GM23338 (cell line): ENCODE measurements at regions not wholly inside any gene's neighbourhood (a gene's known extent, or its start where the extent isn't known, plus 50 kb on each side); places are given as distances from the start of the nearest gene placed in this dataset.

Source experiments
- ATAC-seq: fragments of 200-7000 bp; cut with Tn5 transposase; 3 replicates; pipeline ENCODE4 v1.9.1; 2020
- DNase-seq: peaks from one replicate; pipeline ENCODE4 v3.0.0-alpha.2; 2015; ENCODE audit warnings: low spot score
- H2AFZ ChIP-seq: fragments of 200-600 bp; sonication (generic); 2 replicates; pipeline ENCODE4 v1.8.0; 2016; ENCODE audit warnings: antibody characterized with exemption, mild to moderate bottlenecking, moderate library complexity
- H3F3A ChIP-seq: fragments of 200-600 bp; sonication (generic); replicated peaks from 2 replicates; pipeline ENCODE4 v1.8.0; 2017; ENCODE audit warnings: antibody characterized with exemption, mixed run types, low read depth
- H3K27ac ChIP-seq: fragments of 200-600 bp; sonication (generic); 2 replicates; pipeline ENCODE4 v1.6.1; 2016; ENCODE audit warnings: low read depth
- H3K27me3 ChIP-seq: fragments of 200-600 bp; sonication (generic); 2 replicates; pipeline ENCODE4 v1.8.0; 2016; ENCODE audit warnings: mild to moderate bottlenecking, mixed run types, moderate library complexity; ENCODE audit not compliant: insufficient read depth
- H3K36me3 ChIP-seq: fragments of 200-600 bp; sonication (generic); 2 replicates; pipeline ENCODE4 v1.8.0; 2016; ENCODE audit warnings: mild to moderate bottlenecking; ENCODE audit not compliant: insufficient read depth
- H3K4me1 ChIP-seq: fragments of 200-600 bp; sonication (generic); 2 replicates; pipeline ENCODE4 v1.8.0; 2016; ENCODE audit warnings: mild to moderate bottlenecking, moderate library complexity; ENCODE audit not compliant: insufficient read depth
- H3K4me2 ChIP-seq: fragments of 200-600 bp; sonication (generic); 2 replicates; pipeline ENCODE4 v1.7.1; 2017; ENCODE audit warnings: mixed run types
- H3K4me3 ChIP-seq: fragments of 200-600 bp; sonication (generic); 2 replicates; pipeline ENCODE4 v1.6.1; 2016; ENCODE audit warnings: mixed run types
- H3K79me2 ChIP-seq: fragments of 200-600 bp; sonication (generic); replicated peaks from 2 replicates; pipeline ENCODE4 v1.8.0; 2017; ENCODE audit warnings: mild to moderate bottlenecking; ENCODE audit not compliant: insufficient read depth
- H3K9me2 ChIP-seq: fragments of 200-600 bp; sonication (generic); 2 replicates; pipeline ENCODE4 v1.8.0; 2017; ENCODE audit not compliant: insufficient read depth
- H4K20me1 ChIP-seq: fragments of 200-600 bp; sonication (generic); replicated peaks from 2 replicates; pipeline ENCODE4 v1.8.0; 2017; ENCODE audit warnings: mild to moderate bottlenecking; ENCODE audit not compliant: insufficient read depth
- H3K27ac Mint-ChIP-seq: 2 replicates; pipeline ENCODE4 v1.8.0; 2020; ENCODE audit warnings: inconsistent platforms, mild to moderate bottlenecking, moderate library complexity, mixed read lengths
- H3K27me3 Mint-ChIP-seq: 3 replicates; pipeline ENCODE4 v1.8.0; 2022; ENCODE audit warnings: low read depth, mild to moderate bottlenecking, moderate library complexity, mixed read lengths, inconsistent platforms; ENCODE audit not compliant: insufficient read depth, poor library complexity
- H3K36me3 Mint-ChIP-seq: 3 replicates; pipeline ENCODE4 v1.8.0; 2021; ENCODE audit warnings: low read depth, mild to moderate bottlenecking, inconsistent platforms, moderate library complexity, mixed read lengths
- H3K4me1 Mint-ChIP-seq: 3 replicates; pipeline ENCODE4 v1.8.0; 2020; ENCODE audit warnings: mild to moderate bottlenecking, inconsistent platforms, mixed read lengths
- H3K4me3 Mint-ChIP-seq: 3 replicates; pipeline ENCODE4 v1.8.0; 2021; ENCODE audit warnings: moderate library complexity, mild to moderate bottlenecking, inconsistent platforms, mixed read lengths
- H3K9me3 Mint-ChIP-seq: 3 replicates; pipeline ENCODE4 v1.8.0; 2020; ENCODE audit warnings: moderate library complexity, mild to moderate bottlenecking, inconsistent platforms, mixed read lengths
- EZH2phosphoT487 ChIP-seq: fragments of 200-600 bp; sonication (generic); IDR thresholded peaks from one replicate; pipeline ENCODE4 v1.8.1; 2018; ENCODE audit warnings: antibody characterized with exemption; ENCODE audit not compliant: unreplicated experiment
- JUNB ChIP-seq: IDR thresholded peaks from one replicate; pipeline ENCODE4 v1.6.1; 2016; ENCODE audit warnings: antibody characterized with exemption; ENCODE audit not compliant: unreplicated experiment
- NANOG ChIP-seq: IDR thresholded peaks from 2 replicates; pipeline ENCODE4 v1.6.1; 2016; ENCODE audit warnings: antibody characterized with exemption, borderline replicate concordance
- POLR2AphosphoS5 ChIP-seq: IDR thresholded peaks from 2 replicates; pipeline ENCODE4 v1.6.1; 2016; ENCODE audit warnings: antibody characterized with exemption, low read depth
- REST ChIP-seq: IDR thresholded peaks from one replicate; pipeline ENCODE4 v1.6.1; 2018; ENCODE audit warnings: antibody characterized with exemption; ENCODE audit not compliant: unreplicated experiment
- STAT1 ChIP-seq: IDR thresholded peaks from one replicate; pipeline ENCODE4 v1.6.1; 2016; ENCODE audit warnings: antibody characterized with exemption; ENCODE audit not compliant: unreplicated experiment
- ZNF331 ChIP-seq: fragments of 250-450 bp; sonication (Bioruptor Pico); IDR thresholded peaks from 2 replicates; pipeline ENCODE4 v1.5.0; 2020; ENCODE audit warnings: low read depth, mild to moderate bottlenecking, moderate library complexity
- ZNF462 ChIP-seq: fragments of 250-450 bp; sonication (Bioruptor Pico); IDR thresholded peaks from 2 replicates; pipeline ENCODE4 v1.5.0; 2020; ENCODE audit warnings: mild to moderate bottlenecking, moderate library complexity

GRCh38 chr19:30309176-30309575 lies 63.0 kb upstream of the ZNF536 start:
- peaks cover 9% of the 10 kb centered on the region; the same call in 1 of the 2 replicates for H3K9me2 ChIP-seq
- DNase-seq (no peak), ATAC-seq (no peak)
- Mint-ChIP-seq H3K4me1 (no peaks in the 10 kb centered on the region), H3K27me3 (peaks cover 5% of the 10 kb centered on the region), H3K4me3 (no peak overlapping the region), H3K36me3 (no peaks in the 10 kb centered on the region), H3K27ac (no peak overlapping the region), H3K9me3 (no peaks in the 10 kb centered on the region)
- H3K36me3 ChIP-seq = no peaks in the 10 kb centered on the region
- no peak overlapping the region for H3K4me2 ChIP-seq
- H2AFZ ChIP-seq = no peak overlapping the region
- H3F3A ChIP-seq = no peaks in the 10 kb centered on the region
- no peaks in the 10 kb centered on the region for H3K79me2 ChIP-seq
- H3K4me3 ChIP-seq = no peak overlapping the region
- H3K27me3 ChIP-seq = no peaks in the 10 kb centered on the region
- H4K20me1 ChIP-seq = no peaks in the 10 kb centered on the region; the same call in 1 of the 2 replicates
- no peak overlapping the region for H3K27ac ChIP-seq
- no peaks in the 10 kb centered on the region for H3K4me1 ChIP-seq
- TF ChIP-seq REST = no peak
- TF ChIP-seq POLR2AphosphoS5 = no peak

- no peak overlapping the region for H3K27ac ChIP-seq
- H3K36me3 Mint-ChIP-seq = no peaks in the 10 kb centered on the region
- no peak overlapping the region for H3K4me3 ChIP-seq
- H3K27me3 Mint-ChIP-seq = peaks cover under 1% of the 10 kb centered on the region
- H3K27ac Mint-ChIP-seq = no peak overlapping the region
- no peak overlapping the region for H3K4me3 Mint-ChIP-seq
- H3K4me2 ChIP-seq = no peak overlapping the region
- peaks cover 9% of the 10 kb centered on the region; the same call in 1 of the 2 replicates for H3K9me2 ChIP-seq
- no peaks in the 10 kb centered on the region for H3K36me3 ChIP-seq
- H3K79me2 ChIP-seq = no peaks in the 10 kb centered on the region
- peaks cover 2% of the 10 kb centered on the region; the same call in 1 of the 3 replicates for H3K9me3 Mint-ChIP-seq
- no peak overlapping the region for H2AFZ ChIP-seq
- no peaks in the 10 kb centered on the region for H3K27me3 ChIP-seq
- DNase-seq = no peak
- H3K4me1 Mint-ChIP-seq = no peaks in the 10 kb centered on the region
- H3F3A ChIP-seq = no peaks in the 10 kb centered on the region
- no peak for ATAC-seq
- no peaks in the 10 kb centered on the region for H3K4me1 ChIP-seq
- no peaks in the 10 kb centered on the region; the same call in 1 of the 2 replicates for H4K20me1 ChIP-seq
- TF ChIP-seq ZNF462 (CRISPR knock-in tag) (no peak), STAT1 (no peak), EZH2phosphoT487 (no peak), NANOG (no peak), REST (no peak), JUNB (no peak), ZNF331 (CRISPR knock-in tag) (no peak)
Observed at GRCh38 chr19:30309905-30310601, 62.1 kb upstream of the ZNF536 start.
